Ascending aorta (tissue), 2 donors: ENCODE measurements at regions not wholly inside any gene's neighbourhood (a gene's known extent, or its start where the extent isn't known, plus 50 kb on each side); places are given as distances from the start of the nearest gene placed in this dataset.

Experiments used
- DNase-seq, 2 donors: peaks; one replicate each; pipeline ENCODE4 v3.0.0-alpha.2; 2019; ENCODE audit warnings: low spot score in 2 of 2
- H3K27ac ChIP-seq, 2 donors: fragments of 200-600 bp; sonication (generic); one replicate each; pipeline ENCODE4 v1.5.1; 2016 to 2017; ENCODE audit warnings: mild to moderate bottlenecking in 1 of 2
- H3K27me3 ChIP-seq: fragments of 200-600 bp; sonication (generic); one replicate; pipeline ENCODE4 v1.5.1; 2017
- H3K36me3 ChIP-seq, 2 donors: fragments of 200-600 bp; sonication (generic); one replicate each; pipeline ENCODE4 v1.5.1; 2016
- H3K4me1 ChIP-seq, 2 donors: fragments of 200-600 bp; sonication (generic); one replicate each; pipeline ENCODE4 v1.5.1; 2016 to 2017; ENCODE audit warnings: mild to moderate bottlenecking in 1 of 2
- H3K4me3 ChIP-seq, 2 donors: fragments of 200-600 bp; sonication (generic); one replicate each; pipeline ENCODE4 v1.5.1; 2016 to 2017; ENCODE audit warnings: mild to moderate bottlenecking in 1 of 2
- H3K9me3 ChIP-seq, 2 donors: fragments of 200-600 bp; sonication (generic); one replicate each; pipeline ENCODE4 v1.5.1; 2016
- CTCF ChIP-seq, 3 experiments: fragments of 200-600 bp in 2 of 3; fragments of 450-650 bp in 1 of 3; sonication (generic) in 2 of 3; IDR thresholded peaks; one replicate each; pipeline ENCODE4 v1.5.1; 2016 to 2019; ENCODE audit warnings: antibody characterized with exemption in 3 of 3, mild to moderate bottlenecking in 1 of 3, moderate library complexity in 1 of 3
- intact Hi-C: fragments of 100-400 bp; cut with DNase I; formaldehyde crosslinking; loops from one replicate; pipeline ENCODE4 v1.15.1; 2023

DNA sequence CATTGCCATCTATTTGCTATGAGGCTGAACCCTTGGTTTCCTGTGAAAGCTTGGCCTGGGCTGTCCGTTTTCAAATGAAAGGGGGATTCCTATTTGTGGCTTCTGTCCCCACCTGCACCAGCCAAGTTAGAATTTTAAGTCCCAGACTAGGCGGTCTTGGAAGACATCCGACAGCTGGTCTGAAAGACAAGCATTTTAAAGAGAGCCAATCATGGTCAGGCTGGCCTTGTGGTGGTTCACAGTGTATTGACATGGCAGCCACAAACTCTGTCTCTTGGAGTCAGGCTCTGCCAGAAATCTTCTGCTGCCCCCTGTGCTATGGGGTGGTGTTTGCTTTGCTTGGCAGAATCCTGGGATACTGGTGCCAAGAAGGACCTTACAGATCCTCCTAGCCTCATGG, 319.2 kb upstream of the MOCS1 start:
- Histone ChIP-seq H3K27ac (no peak overlapping the region), H3K4me3 (no peak overlapping the region), H3K9me3 (no peaks in the 10 kb centered on the region), H3K4me1 (no peaks in the 10 kb centered on the region), H3K36me3 (no peaks in the 10 kb centered on the region), H3K27me3 (no peaks in the 10 kb centered on the region)
- no peak for TF ChIP-seq CTCF (IDR thresholded peaks at IDR 0.05)
- intact Hi-C loops = no loop called here
- no peak for DNase-seq

DNA sequence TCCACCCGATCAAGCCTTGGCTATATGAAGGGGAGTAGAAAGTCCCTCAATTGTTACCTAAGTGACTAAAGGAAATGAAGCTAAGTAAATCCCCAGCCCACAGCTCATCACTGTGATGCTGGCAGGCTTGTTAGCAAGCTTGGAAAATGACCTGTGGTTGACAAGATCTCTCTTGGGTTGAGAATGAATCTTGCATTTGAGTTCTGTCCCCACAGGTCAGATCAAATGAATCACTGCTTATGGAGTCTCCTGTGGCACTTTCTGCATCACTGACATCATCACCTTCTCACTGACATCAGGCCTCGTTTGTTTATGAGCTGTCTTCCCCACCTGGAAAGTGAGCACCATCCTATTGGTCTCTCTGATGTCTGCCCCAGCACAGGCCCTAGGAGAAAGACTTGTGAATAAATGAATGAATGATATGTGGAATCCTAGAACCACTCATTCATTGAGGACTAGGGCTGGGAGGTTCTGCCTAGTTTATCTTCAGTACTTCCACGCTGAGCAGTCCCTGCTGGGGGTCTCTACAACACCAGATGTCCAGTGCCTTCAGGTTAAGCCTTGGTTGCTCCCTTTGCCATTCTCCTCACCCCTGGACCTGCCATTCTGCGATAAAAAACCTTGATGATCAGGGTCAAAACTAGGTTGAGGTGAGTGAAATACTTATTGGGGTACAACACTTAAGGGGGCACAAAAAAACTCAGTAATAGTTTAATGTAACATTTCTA, 318.4 kb upstream of the MOCS1 start:
- Histone ChIP-seq H3K4me3 (no peak overlapping the region), H3K36me3 (no peaks in the 10 kb centered on the region), H3K4me1 (no peaks in the 10 kb centered on the region), H3K9me3 (no peaks in the 10 kb centered on the region), H3K27me3 (no peaks in the 10 kb centered on the region), H3K27ac (no peak overlapping the region)
- DNase-seq = no peak
- intact Hi-C loops = no loop called here
- no peak for TF ChIP-seq CTCF (IDR thresholded peaks at IDR 0.05)

GRCh38 chr6:40251637-40252300, 317.5 kb upstream of the MOCS1 start:
- no peak for DNase-seq
- intact Hi-C loops = no loop called here

GRCh38 chr6:40249935-40250334, 315.7 kb upstream of the MOCS1 start:
- Histone ChIP-seq H3K4me1 (no peaks in the 10 kb centered on the region), H3K9me3 (no peaks in the 10 kb centered on the region), H3K4me3 (no peak overlapping the region), H3K27me3 (no peaks in the 10 kb centered on the region), H3K36me3 (no peaks in the 10 kb centered on the region), H3K27ac (no peak overlapping the region)
- intact Hi-C loops = no loop called here
- no peak for TF ChIP-seq CTCF (IDR thresholded peaks at IDR 0.05)
- no peak for DNase-seq

More at GRCh38 chr6:40251637-40252300, 317.5 kb upstream of the MOCS1 start:
- Histone ChIP-seq H3K4me3 (no peak overlapping the region), H3K36me3 (no peaks in the 10 kb centered on the region), H3K4me1 (no peaks in the 10 kb centered on the region), H3K27me3 (no peaks in the 10 kb centered on the region), H3K27ac (no peak overlapping the region), H3K9me3 (no peaks in the 10 kb centered on the region)
- no peak for TF ChIP-seq CTCF (IDR thresholded peaks at IDR 0.05)

GRCh38 chr6:40247516-40248115, 313.4 kb upstream of the MOCS1 start:
- DNase-seq = no peak
- intact Hi-C loops = no loop called here
- Histone ChIP-seq H3K27ac (no peak overlapping the region), H3K4me3 (no peak overlapping the region), H3K9me3 (no peaks in the 10 kb centered on the region), H3K4me1 (no peaks in the 10 kb centered on the region), H3K36me3 (no peaks in the 10 kb centered on the region), H3K27me3 (no peaks in the 10 kb centered on the region)
- TF ChIP-seq CTCF (IDR thresholded peaks at IDR 0.05) = no peak
